ENCODE measurements at regions not wholly inside any gene's neighbourhood (a gene's known extent, or its start where the extent isn't known, plus 50 kb on each side); places are given as distances from the start of the nearest gene placed in this dataset.

- H3K4me2 ChIP-seq (ENCODE audit: low read depth, low read length, poor library complexity, severe bottlenecking): no peak overlapping the region
- no peaks in the 10 kb centered on the region for H3K4me1 ChIP-seq (ENCODE audit: insufficient read depth, low read length, poor library complexity, severe bottlenecking)
- H3K27me3 ChIP-seq (ENCODE audit: insufficient read depth, low read length, poor library complexity, severe bottlenecking): no peaks in the 10 kb centered on the region
- no peaks in the 10 kb centered on the region for H4K20me1 ChIP-seq (ENCODE audit: insufficient read depth, low read length, poor library complexity, severe bottlenecking)
- no peaks in the 10 kb centered on the region for H3K9me3 ChIP-seq (ENCODE audit: insufficient read depth, low read depth, low read length)
- no peak overlapping the region for H2AFZ ChIP-seq (ENCODE audit: low read length)
- no peak for TF ChIP-seq EZH2phosphoT487 (IDR thresholded peaks at IDR 0.05; ENCODE audit: borderline replicate concordance)
- no peaks in the 10 kb centered on the region for H3K9me2 ChIP-seq (replicated peaks; ENCODE audit: low read depth, low read length)
- H3K4me3 ChIP-seq (ENCODE audit: low read length, poor library complexity, severe bottlenecking): no peak overlapping the region
- H3K79me2 ChIP-seq (ENCODE audit: insufficient read depth, low read length): no peaks in the 10 kb centered on the region
- H3F3A ChIP-seq (ENCODE audit: low read depth): no peaks in the 10 kb centered on the region
- no peaks in the 10 kb centered on the region for H3K36me3 ChIP-seq (ENCODE audit: insufficient read depth, low read length)
- H3K9ac ChIP-seq (ENCODE audit: low read depth, low read length, poor library complexity, severe bottlenecking): no peak overlapping the region
Measured at GRCh38 chr4:117949621-117950020, 84.7 kb upstream of the NDST3 start.

DNA sequence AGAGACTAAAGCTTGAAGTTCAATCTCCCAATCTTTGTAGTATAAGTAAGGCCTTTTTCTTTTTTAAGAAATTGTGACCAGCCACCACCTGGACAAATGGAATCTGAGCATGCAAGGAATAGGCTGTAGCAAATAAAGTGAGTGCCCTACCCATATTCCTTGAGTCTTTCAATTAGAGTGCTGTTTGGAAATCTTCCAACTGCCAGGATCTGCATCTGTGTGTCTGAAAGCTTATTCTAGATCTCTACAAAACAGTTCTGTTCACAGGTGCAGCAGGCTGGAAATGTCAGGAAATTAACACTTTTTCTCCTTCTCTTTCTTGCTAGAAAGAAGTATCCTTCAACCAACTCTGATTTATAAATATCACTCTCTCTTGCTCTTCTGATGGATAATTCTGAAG, 76.7 kb upstream of the NDST3 start:
- Histone ChIP-seq H4K20me1 (ENCODE audit: insufficient read depth, low read length, poor library complexity, severe bottlenecking) (no peaks in the 10 kb centered on the region), H3K36me3 (ENCODE audit: insufficient read depth, low read length) (no peaks in the 10 kb centered on the region), H3K4me1 (ENCODE audit: insufficient read depth, low read length, poor library complexity, severe bottlenecking) (no peaks in the 10 kb centered on the region), H3K9ac (ENCODE audit: low read depth, low read length, poor library complexity, severe bottlenecking) (no peak overlapping the region), H3K79me2 (ENCODE audit: insufficient read depth, low read length) (no peaks in the 10 kb centered on the region), H3F3A (ENCODE audit: low read depth) (no peaks in the 10 kb centered on the region), H3K27me3 (ENCODE audit: insufficient read depth, low read length, poor library complexity, severe bottlenecking) (no peaks in the 10 kb centered on the region), H3K4me2 (ENCODE audit: low read depth, low read length, poor library complexity, severe bottlenecking) (no peak overlapping the region), H3K9me3 (ENCODE audit: insufficient read depth, low read depth, low read length) (no peaks in the 10 kb centered on the region), H3K9me2 (replicated peaks; ENCODE audit: low read depth, low read length) (no peaks in the 10 kb centered on the region), H2AFZ (ENCODE audit: low read length) (peak overlapping the region; percentile 78), H3K4me3 (ENCODE audit: low read length, poor library complexity, severe bottlenecking) (no peak overlapping the region)
- no peak for TF ChIP-seq EZH2phosphoT487 (IDR thresholded peaks at IDR 0.05; ENCODE audit: borderline replicate concordance)
- TF ChIP-seq, protein P1, sequence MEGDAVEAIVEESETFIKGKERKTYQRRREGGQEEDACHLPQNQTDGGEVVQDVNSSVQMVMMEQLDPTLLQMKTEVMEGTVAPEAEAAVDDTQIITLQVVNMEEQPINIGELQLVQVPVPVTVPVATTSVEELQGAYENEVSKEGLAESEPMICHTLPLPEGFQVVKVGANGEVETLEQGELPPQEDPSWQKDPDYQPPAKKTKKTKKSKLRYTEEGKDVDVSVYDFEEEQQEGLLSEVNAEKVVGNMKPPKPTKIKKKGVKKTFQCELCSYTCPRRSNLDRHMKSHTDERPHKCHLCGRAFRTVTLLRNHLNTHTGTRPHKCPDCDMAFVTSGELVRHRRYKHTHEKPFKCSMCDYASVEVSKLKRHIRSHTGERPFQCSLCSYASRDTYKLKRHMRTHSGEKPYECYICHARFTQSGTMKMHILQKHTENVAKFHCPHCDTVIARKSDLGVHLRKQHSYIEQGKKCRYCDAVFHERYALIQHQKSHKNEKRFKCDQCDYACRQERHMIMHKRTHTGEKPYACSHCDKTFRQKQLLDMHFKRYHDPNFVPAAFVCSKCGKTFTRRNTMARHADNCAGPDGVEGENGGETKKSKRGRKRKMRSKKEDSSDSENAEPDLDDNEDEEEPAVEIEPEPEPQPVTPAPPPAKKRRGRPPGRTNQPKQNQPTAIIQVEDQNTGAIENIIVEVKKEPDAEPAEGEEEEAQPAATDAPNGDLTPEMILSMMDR (conservative IDR thresholded peaks at IDR 0.05; ENCODE audit: low read length): no peak

GRCh38 chr4:117965622-117966021, 68.7 kb upstream of the NDST3 start:
- H2AFZ ChIP-seq (ENCODE audit: low read length): no peak overlapping the region
- H3K27me3 ChIP-seq (ENCODE audit: insufficient read depth, low read length, poor library complexity, severe bottlenecking): no peaks in the 10 kb centered on the region
- H3K4me3 ChIP-seq (ENCODE audit: low read length, poor library complexity, severe bottlenecking): no peak overlapping the region
- H3F3A ChIP-seq (ENCODE audit: low read depth): no peaks in the 10 kb centered on the region
- H3K36me3 ChIP-seq (ENCODE audit: insufficient read depth, low read length): no peaks in the 10 kb centered on the region
- TF ChIP-seq, protein P1 (conservative IDR thresholded peaks at IDR 0.05; ENCODE audit: low read length): no peak
- TF ChIP-seq EZH2phosphoT487 (IDR thresholded peaks at IDR 0.05; ENCODE audit: borderline replicate concordance): no peak
- H3K9me2 ChIP-seq (replicated peaks; ENCODE audit: low read depth, low read length): no peaks in the 10 kb centered on the region
- H4K20me1 ChIP-seq (ENCODE audit: insufficient read depth, low read length, poor library complexity, severe bottlenecking): no peaks in the 10 kb centered on the region
- H3K4me2 ChIP-seq (ENCODE audit: low read depth, low read length, poor library complexity, severe bottlenecking): no peak overlapping the region
- H3K9me3 ChIP-seq (ENCODE audit: insufficient read depth, low read depth, low read length): no peaks in the 10 kb centered on the region
- peaks cover 4% of the 10 kb centered on the region for H3K4me1 ChIP-seq (ENCODE audit: insufficient read depth, low read length, poor library complexity, severe bottlenecking)
- no peaks in the 10 kb centered on the region for H3K79me2 ChIP-seq (ENCODE audit: insufficient read depth, low read length)
- no peak overlapping the region for H3K9ac ChIP-seq (ENCODE audit: low read depth, low read length, poor library complexity, severe bottlenecking)

GRCh38 chr4:117968606-117969005, 65.7 kb upstream of the NDST3 start:
- H3K36me3 ChIP-seq (ENCODE audit: insufficient read depth, low read length): no peaks in the 10 kb centered on the region
- H3F3A ChIP-seq (ENCODE audit: low read depth): no peaks in the 10 kb centered on the region
- no peaks in the 10 kb centered on the region for H3K9me3 ChIP-seq (ENCODE audit: insufficient read depth, low read depth, low read length)
- H3K79me2 ChIP-seq (ENCODE audit: insufficient read depth, low read length): no peaks in the 10 kb centered on the region
- H3K9me2 ChIP-seq (replicated peaks; ENCODE audit: low read depth, low read length): no peaks in the 10 kb centered on the region
- no peak overlapping the region for H3K4me3 ChIP-seq (ENCODE audit: low read length, poor library complexity, severe bottlenecking)
- no peak overlapping the region for H2AFZ ChIP-seq (ENCODE audit: low read length)
- no peaks in the 10 kb centered on the region for H3K27me3 ChIP-seq (ENCODE audit: insufficient read depth, low read length, poor library complexity, severe bottlenecking)
- H3K4me2 ChIP-seq (ENCODE audit: low read depth, low read length, poor library complexity, severe bottlenecking): no peak overlapping the region
- H3K9ac ChIP-seq (ENCODE audit: low read depth, low read length, poor library complexity, severe bottlenecking): no peak overlapping the region
- H4K20me1 ChIP-seq (ENCODE audit: insufficient read depth, low read length, poor library complexity, severe bottlenecking): no peaks in the 10 kb centered on the region
- TF ChIP-seq, protein P1 (conservative IDR thresholded peaks at IDR 0.05; ENCODE audit: low read length): peak; percentile 14; the same call in 1 of the 2 replicates
- no peak for TF ChIP-seq EZH2phosphoT487 (IDR thresholded peaks at IDR 0.05; ENCODE audit: borderline replicate concordance)
- peaks cover 4% of the 10 kb centered on the region for H3K4me1 ChIP-seq (ENCODE audit: insufficient read depth, low read length, poor library complexity, severe bottlenecking)
